Cardiac muscle cell (in vitro differentiated cells and primary cell): ENCODE measurements at regions not wholly inside any gene's neighbourhood (a gene's known extent, or its start where the extent isn't known, plus 50 kb on each side); places are given as distances from the start of the nearest gene placed in this dataset.
A peak's percentile ranks its signal among the peaks of the same experiment; 100 is the strongest.

Experiments used
- DNase-seq, 2 donors: peaks; one replicate each; pipeline versions ENCODE4 v3.0.0 to v3.0.0-alpha.2; 2010 to 2017; ENCODE audit warnings: low read depth in 1 of 2, low spot score in 1 of 2
- H3K27ac ChIP-seq: fragments of 200-600 bp; sonication (generic); 2 replicates; pipeline ENCODE4 v1.5.1; 2016
- H3K27me3 ChIP-seq: fragments of 200-600 bp; sonication (generic); 2 replicates; pipeline ENCODE4 v1.6.0; 2016; ENCODE audit warnings: control low read depth
- H3K36me3 ChIP-seq: fragments of 200-600 bp; sonication (generic); 2 replicates; pipeline ENCODE4 v1.5.1; 2016; ENCODE audit warnings: control low read depth
- H3K4me1 ChIP-seq: fragments of 200-600 bp; sonication (generic); 2 replicates; pipeline ENCODE4 v1.8.1; 2017; ENCODE audit warnings: low read depth, mild to moderate bottlenecking, mixed run types
- H3K4me3 ChIP-seq: fragments of 200-600 bp; sonication (generic); 2 replicates; pipeline ENCODE4 v1.5.1; 2016; ENCODE audit warnings: mild to moderate bottlenecking
- H3K9me3 ChIP-seq: fragments of 200-600 bp; sonication (generic); 2 replicates; pipeline ENCODE4 v1.5.1; 2017; ENCODE audit warnings: low read depth, mild to moderate bottlenecking, control low read depth
- TF ChIP-seq, protein P1 (sequence below): IDR thresholded peaks from 2 replicates; pipeline ENCODE4 v1.5.1; 2012; ENCODE audit warnings: low read depth, mild to moderate bottlenecking, low read length

DNA sequence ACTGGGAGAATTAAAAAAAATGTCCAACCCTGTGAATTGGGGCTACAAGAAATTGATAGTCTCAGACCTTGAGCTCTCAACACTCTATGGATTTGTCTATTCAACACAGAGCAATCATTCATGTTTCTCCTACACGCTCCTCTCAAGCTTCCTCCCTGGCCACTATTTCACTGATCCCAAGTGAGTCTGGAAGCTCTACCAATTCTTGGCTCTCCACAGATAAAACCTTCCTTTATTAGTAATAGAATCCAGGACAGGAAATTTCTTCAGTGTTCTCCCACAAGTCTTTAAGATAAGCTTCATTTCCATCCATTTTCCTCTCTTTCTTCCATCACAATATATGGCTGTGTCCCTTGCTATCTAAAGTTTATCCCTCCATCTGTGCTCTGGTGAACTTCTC, 215.1 kb upstream of the PAPPA start:
- Histone ChIP-seq H3K4me1 (no peaks in the 10 kb centered on the region), H3K4me3 (no peak overlapping the region), H3K27me3 (peaks cover 9% of the 10 kb centered on the region), H3K27ac (no peak overlapping the region), H3K9me3 (no peaks in the 10 kb centered on the region), H3K36me3 (no peaks in the 10 kb centered on the region)
- TF ChIP-seq, protein P1, sequence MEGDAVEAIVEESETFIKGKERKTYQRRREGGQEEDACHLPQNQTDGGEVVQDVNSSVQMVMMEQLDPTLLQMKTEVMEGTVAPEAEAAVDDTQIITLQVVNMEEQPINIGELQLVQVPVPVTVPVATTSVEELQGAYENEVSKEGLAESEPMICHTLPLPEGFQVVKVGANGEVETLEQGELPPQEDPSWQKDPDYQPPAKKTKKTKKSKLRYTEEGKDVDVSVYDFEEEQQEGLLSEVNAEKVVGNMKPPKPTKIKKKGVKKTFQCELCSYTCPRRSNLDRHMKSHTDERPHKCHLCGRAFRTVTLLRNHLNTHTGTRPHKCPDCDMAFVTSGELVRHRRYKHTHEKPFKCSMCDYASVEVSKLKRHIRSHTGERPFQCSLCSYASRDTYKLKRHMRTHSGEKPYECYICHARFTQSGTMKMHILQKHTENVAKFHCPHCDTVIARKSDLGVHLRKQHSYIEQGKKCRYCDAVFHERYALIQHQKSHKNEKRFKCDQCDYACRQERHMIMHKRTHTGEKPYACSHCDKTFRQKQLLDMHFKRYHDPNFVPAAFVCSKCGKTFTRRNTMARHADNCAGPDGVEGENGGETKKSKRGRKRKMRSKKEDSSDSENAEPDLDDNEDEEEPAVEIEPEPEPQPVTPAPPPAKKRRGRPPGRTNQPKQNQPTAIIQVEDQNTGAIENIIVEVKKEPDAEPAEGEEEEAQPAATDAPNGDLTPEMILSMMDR: no peak
- peak in 1 of 2 donors; percentile 71 for DNase-seq

DNA sequence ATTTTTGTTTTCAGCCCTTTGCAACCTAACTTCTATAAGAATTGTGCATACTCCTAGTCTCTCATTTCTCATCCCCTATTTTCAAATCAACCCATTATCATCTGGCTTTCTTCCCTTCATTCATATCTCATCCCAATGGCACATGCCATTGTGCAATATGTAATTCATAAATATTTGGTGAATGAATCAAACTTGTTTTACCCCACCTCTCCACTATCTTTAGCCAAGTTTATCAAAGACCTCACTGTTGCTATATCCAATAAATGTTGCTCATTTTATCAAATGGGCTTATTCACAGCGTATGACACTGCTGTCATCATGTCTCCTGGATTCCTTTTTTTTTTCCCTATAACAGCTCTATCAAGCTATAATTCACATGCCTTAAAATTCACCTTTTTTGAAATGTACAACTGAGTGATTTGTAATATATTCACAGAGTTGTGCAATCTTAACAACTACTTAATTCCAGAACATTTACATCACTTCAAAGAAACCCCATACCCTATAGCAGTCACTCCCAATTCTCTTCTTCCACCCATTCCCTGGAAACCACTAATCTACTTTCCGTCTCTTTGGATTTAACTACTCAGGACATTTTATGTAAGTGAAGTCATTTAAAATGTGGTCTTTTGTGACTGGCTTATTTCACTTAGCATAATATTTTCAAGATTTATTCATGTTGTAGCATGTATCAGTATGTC, 214.4 kb upstream of the PAPPA start:
- Histone ChIP-seq H3K27me3 (peaks cover 9% of the 10 kb centered on the region), H3K36me3 (no peaks in the 10 kb centered on the region), H3K9me3 (no peaks in the 10 kb centered on the region), H3K27ac (no peak overlapping the region), H3K4me3 (no peak overlapping the region), H3K4me1 (peaks cover 2% of the 10 kb centered on the region)
- TF ChIP-seq, protein P1: no peak
- peak in 1 of 2 donors; percentile 84 for DNase-seq

DNA sequence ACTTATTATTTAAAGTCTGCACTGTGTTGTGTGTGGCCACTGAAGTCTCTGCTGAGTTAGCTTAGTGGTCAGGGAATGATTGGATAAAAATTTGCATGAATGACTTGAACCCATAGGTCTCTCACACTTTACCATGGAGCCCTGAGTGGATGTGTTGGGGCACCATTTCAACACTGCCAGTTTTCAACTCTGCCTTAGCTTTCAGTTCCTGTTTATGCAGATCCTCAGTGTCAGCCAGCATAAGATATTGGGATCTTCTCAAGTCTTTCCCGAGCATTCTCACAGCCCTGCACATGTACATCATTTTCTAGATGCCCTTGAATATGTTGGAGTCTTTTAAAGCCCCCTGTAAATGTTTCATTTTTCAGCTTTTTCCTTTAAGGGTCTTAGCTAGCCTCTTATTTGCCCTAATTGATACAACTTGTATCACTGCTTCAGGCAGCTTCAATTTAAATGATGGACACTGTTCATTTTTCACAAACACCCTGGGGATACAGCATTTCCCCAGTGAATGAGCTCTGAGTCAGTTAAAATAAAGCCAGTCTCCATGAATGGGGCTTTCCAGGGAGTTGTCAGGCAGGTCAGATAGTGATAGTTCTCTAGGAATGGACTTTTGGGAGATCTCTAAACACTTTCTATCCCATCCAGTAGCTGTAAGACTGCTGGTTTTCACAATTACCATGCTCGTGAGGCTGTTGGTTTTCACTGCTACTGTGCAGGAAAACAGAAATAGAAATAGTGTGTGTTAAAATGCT, 211.9 kb upstream of the PAPPA start:
- H3K4me3 ChIP-seq: no peak overlapping the region
- H3K27me3 ChIP-seq: peaks cover 6% of the 10 kb centered on the region
- no peaks in the 10 kb centered on the region for H3K36me3 ChIP-seq
- peaks cover 12% of the 10 kb centered on the region for H3K4me1 ChIP-seq
- no peaks in the 10 kb centered on the region for H3K9me3 ChIP-seq
- DNase-seq: peak in 1 of 2 donors; percentile 48
- TF ChIP-seq, protein P1: no peak
- H3K27ac ChIP-seq: no peak overlapping the region

DNA sequence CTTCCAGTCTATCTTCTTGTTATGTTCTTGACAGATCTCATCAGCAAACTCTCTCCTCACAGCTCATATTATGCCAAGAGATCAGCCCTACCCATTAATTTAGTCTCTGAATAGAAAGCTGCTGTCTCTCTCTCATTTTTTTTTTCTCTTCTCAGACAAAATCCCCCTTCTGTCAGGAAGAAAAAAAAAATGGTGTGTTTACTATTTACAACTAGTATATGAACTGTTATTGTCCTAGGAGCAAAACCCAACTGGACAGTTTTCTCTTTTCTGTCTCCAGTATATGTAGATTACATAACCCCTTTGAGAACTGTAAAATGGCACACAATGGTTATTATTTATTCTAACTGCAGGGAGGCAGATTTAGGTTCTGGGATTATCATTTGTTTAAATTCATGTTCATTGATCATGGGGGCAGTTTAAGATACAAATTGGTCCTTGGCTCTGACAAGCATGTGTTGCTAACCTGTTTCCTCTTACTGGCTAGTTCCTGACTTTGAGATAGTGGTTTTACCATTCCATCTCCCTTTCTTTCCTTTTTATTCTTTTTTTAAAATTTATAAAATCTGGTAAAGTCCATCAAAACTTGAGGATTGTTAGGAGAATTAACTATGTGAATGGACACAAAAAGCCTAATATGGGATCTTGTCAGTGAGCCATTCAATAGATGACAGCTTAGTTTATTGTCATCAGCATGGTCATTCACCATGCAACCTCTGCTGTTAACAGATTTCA, 210.0 kb upstream of the PAPPA start:
- Histone ChIP-seq H3K9me3 (no peaks in the 10 kb centered on the region), H3K36me3 (no peaks in the 10 kb centered on the region), H3K27me3 (peaks cover 5% of the 10 kb centered on the region), H3K4me1 (peaks cover 12% of the 10 kb centered on the region), H3K4me3 (no peak overlapping the region), H3K27ac (no peak overlapping the region)
- DNase-seq: no peak
- TF ChIP-seq, protein P1: no peak

DNA sequence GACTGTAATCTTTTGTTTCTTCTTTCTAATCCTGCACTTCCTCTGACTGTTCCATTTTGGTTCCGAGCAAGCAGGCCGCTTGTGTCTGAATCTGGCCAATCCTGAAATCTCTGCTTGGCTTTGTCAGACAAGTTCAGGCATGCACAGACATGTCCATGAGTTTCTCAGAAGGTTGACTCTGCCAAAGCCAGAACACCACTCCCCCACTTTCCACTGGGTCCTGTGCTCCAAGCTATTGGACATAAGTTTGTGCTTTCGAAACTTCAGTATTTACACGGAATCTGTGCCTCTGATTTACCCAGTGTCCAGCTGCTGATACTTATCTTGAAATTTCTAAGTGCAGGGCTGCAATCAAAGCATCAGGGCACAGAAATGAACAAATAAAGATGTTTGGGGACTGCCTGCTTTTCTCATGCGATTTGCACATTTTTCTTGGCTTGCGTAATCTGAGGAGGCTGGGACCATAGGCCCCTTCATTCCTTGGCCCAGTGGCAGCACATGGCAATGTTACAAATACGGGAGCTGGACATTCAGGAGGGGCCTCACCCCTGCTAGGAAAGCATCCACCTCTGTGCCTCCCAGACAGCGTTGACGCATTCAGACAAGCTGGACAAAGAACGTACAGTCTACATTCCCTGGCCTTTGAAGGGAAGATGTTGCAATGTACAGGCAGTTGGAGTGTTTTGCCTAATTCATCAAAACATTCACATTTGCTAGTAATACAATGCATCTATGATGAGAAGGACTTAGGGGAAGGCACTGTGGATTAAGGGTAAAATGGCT, 209.2 kb upstream of the PAPPA start:
- Histone ChIP-seq H3K9me3 (no peaks in the 10 kb centered on the region), H3K4me1 (peaks cover 12% of the 10 kb centered on the region), H3K36me3 (no peaks in the 10 kb centered on the region), H3K27me3 (no peaks in the 10 kb centered on the region), H3K27ac (no peak overlapping the region), H3K4me3 (no peak overlapping the region)
- TF ChIP-seq, protein P1: no peak
- peak; percentile 2 to 100 for DNase-seq
